DMS153 (cell line): ENCODE measurements at regions not wholly inside any gene's neighbourhood (a gene's known extent, or its start where the extent isn't known, plus 50 kb on each side); places are given as distances from the start of the nearest gene placed in this dataset.
"Not testable (repeated sequence)": the region's sequence is repeated elsewhere in the genome, so short reads cannot be mapped to it uniquely, and the experiment has no call there.

ENCODE experiments used
- DNase-seq: peaks from one replicate; lab custom pipeline; 2025; lab: John Stamatoyannopoulos, UW

DNA sequence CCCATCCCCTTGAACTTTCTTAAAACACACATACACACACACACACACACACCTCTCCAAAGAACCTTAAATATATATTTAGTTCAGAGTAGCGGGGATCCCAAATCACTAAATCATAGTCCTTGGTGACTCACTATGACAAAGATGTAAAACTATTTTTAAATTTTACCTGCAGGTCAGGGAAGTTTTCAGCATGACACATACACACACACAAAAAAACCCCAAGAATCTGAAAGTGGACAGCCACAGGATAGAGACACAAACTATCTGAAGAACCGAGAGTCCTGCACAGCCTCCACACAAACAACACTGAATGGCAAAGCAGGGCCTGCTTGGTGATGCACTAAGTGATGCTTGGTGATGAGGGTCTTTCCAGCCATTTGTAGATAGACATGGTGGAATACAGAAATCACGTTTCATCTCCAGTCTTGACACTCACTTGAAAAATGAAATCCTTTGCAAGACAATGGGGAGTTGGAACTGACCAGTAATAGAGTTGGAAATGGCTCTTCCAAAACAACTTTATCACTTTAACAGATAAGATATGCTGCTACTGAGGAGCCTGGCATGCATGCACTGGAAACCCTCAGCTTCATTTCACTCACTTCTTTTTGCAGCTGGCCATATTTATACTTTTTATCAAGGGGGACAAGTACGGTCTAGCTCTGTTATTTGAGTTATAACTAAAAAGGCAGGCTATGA, 307.3 kb downstream of the RAPGEF2 start:
- DNase-seq: no peak

DNA sequence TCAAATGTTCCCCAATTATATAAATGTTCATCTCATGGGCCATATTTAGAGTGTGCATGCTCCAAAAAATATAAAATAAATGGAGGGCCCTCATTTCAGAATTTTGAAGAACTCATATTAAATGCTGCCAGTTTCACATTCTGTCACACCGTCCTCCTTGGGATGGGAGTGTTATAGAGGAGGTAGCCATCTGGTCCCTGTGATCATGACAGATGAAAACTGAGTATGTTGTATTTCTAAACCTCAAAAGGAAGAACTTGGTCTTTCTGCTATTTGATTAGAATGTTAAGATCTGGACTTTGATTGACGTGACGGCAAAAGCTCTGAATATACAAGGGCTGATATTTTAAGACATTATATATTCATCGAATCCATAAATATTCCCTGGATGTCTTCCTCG, 308.0 kb downstream of the RAPGEF2 start:
- DNase-seq: no peak

DNA sequence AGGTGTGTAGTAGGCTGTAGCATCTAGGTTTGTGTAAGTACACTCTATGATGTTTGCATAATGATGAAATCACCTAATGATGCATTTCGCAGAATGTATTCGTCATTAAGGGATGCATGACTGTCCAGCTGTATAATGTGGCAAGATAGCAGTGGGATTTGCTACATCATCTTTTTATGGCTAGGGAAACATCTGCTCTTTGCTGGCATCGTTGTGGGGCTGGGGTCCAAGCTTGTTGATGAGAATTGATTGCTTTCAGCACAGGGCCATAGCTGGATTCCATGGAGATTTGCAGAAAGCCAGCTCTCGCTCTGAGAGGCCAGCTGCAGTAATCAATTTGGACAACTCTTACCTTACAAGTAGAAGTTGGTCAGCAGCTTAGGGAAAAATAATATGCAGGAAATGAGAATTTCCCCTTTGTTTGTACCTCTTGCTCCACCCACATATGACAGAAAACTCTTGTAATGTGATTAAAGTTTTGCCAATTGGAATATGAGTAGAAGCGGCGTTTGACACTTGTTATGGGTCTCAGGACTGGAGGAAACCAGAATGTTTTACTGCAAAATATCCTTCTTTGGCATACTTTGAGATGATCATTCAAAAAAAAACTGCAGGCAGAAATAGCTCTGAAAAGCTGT, 310.5 kb downstream of the RAPGEF2 start:
- no peak for DNase-seq

DNA sequence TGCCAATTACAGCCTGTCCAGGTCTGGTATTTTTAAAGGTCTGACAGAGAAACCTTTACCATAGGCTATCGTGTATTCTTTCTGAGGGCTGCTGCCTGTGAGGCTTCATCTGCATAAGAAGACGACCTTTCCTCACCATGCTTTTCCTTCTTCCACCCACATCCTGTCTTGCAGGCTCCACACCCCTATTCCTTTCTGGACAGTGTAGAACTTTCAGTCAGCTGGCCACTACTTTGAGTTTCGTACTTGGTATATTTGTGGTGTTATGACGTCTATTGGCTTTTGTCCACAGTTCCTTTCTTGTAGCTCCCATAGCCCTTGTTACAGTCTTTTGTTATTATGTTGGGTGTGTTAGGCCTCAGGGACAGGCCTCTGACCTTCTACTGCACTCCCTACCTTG, 311.4 kb downstream of the RAPGEF2 start:
- no peak for DNase-seq

DNA sequence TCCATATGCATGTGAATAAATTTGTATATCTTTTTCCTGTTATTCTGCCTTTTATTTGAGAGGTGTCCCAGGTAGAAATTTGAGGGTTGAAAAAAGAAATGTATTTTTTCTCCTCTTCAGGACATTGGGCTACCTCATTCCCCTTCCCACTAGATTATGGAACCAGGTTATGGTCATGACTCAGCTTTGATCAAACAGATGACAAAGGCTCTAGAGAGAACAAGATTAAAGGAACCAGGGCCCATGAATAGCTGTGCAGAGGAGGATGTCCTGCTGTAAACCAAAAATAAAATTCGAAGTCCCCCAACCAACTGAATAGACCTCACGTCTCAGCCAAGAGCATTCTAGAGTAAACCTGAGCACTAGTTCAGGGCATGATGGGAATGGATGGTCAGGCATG, 313.2 kb downstream of the RAPGEF2 start:
- DNase-seq: no peak

DNA sequence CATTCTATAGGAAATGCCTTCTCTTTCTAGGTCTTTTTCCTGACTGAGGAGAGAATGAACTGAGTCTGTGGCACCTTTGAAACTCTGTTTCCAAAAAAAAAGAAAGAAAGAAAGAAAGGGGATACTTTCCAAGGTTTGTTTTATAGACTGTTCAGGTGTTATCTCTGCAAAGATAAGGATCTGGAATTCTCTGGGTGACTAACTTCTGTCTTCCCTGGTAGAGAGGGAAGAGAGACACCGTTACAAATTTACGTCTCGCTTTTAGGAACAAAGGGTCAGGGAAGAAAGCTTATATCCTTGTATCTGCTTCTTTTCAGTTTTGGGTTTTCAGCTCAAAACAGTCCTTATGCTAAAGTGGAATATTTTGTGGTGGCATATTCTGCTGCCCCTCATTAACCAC, 314.1 kb downstream of the RAPGEF2 start:
- no peak for DNase-seq

DNA sequence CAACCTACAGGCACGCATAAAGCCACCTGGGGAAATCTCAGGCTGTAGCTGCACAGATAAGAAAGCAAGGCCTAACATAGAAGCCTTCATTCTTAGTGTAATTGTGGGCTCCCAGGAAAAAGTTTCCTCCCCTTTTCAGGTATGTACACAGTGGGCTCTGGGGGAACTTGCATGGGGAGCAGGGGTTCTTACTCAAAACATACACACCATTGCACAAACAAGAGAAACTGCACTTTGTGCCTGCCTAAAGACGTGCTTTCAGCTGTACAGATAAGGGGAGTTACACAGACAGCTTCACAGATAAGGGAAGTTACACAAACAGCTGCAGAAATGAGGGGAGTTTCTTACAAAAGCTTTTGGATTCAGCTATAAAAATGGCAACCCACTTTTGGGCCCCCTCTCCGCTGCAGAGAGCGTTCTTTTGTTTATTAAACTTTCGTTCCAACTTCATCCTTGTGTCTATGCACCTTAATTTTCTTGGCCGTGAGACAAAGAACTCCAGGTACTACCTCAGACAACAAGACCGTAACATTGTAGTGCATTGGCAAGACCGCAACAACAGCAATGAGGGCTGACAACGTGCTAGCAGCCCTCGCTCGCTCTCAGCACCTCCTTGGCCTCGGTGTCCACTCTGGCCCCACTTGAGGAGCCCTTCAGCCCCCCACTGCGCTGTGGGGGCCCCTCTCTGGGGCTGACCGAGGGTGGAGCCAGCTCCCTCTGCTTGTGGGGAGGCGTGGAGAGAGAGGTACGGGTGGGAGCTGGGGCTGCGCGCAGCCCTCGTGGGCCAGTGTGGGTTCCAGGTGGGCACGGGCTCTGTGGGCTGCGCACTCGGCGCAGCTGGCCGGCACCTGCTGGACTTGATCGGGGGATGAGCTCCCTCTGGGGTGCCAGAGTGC, 317.5 kb downstream of the RAPGEF2 start:
- no peak for DNase-seq

DNA sequence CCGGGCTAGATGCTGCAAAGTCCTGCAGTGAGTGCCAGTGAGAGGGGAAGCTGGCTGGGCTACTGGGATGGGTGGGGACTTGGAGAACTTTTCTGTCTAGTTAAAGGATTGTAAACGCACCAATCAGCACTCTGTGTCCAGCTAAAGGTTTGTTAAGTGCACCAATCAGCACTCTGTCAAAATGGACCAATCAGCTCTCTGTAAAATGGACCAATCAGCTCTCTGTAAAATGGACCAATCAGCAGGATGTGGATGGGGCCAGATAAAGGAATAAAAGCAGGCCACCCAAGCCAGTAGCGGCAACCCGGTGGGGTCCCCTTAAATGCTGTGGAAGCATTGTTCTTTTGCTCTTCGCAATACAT, 318.2 kb downstream of the RAPGEF2 start:
- DNase-seq: not testable (repeated sequence)

DNA sequence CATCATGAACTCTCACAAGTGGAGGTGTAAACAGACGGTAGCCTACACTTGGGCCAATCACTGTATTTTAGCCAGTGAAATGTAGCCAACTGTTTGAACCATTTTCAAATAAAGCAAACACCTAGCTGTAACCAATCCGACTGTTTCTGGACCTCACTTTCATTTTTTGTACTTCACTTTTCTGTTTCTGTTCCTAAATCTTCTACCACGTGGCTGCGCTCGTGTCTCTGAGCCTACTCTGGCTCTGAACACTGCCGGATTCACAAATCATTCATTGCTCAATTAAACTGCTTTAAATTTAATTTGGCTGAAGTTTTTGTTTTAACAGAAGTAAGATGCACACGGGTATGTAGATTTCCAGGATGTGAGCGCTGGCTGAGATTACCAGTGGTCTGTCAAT, 319.1 kb downstream of the RAPGEF2 start:
- DNase-seq: no peak

DNA sequence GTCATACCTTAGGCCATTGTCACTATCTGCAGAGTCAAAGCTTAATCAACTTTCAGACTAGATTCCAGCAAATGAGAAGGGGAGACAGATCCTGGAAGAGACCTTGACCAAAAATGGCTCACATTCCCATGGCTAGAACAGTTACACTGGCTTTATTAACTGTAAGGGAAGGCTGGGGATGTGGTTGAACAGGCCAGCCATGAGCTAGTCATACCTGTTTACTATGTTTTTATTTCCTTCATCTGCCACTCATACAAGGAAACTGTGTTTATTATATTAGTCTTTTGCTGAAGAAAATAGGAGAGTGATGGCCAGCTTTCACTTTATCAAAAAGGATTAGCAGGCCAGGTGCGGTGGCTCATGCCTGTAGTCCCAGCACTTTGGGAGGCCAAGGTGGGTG, 319.7 kb downstream of the RAPGEF2 start:
- DNase-seq: no peak

DNA sequence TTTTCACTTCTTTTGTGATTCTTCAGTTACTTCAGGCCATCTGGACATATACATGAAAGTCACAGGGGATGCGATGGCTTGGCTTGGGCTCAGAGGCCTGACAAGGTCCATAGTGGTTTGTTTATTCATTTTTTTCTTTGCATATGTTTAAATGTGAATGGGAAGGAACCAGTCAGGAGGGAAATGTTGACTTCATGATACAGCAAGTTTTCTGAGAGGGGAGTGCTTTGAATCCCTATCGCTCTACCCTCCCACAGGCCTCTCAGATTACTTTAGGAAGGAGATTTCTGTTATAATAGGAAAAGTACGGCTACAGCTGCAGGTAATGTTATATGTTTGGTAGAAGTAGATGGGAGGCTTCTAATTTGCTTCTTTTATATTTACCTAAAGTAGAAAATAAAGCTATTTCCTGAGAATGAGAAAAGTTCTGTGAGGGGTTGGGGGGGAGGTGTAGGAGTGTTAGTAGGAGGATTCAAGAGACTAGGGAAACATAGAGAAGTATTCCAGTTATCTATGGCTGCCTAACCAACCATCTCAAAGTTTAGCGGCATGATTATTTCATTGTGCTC, 322.9 kb downstream of the RAPGEF2 start:
- no peak for DNase-seq

DNA sequence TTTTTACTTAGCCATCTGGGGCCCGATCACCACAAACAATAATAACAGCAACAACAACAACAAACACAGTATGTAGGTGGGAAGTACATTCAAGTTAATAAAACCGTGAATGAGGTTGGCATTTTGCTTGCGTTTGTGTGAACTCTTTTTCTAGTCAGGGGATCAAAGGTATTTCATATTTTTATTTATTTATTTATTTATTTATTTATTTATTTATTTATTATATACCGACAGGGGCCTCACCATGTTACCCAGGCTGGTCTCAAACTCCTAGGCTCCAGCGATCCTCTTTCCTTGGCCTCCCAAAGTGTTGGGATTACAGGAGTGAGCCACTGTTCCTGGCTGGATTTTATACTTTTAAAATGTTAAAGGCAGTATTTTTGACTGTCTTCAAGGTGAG, 325.4 kb downstream of the RAPGEF2 start:
- no peak for DNase-seq

DNA sequence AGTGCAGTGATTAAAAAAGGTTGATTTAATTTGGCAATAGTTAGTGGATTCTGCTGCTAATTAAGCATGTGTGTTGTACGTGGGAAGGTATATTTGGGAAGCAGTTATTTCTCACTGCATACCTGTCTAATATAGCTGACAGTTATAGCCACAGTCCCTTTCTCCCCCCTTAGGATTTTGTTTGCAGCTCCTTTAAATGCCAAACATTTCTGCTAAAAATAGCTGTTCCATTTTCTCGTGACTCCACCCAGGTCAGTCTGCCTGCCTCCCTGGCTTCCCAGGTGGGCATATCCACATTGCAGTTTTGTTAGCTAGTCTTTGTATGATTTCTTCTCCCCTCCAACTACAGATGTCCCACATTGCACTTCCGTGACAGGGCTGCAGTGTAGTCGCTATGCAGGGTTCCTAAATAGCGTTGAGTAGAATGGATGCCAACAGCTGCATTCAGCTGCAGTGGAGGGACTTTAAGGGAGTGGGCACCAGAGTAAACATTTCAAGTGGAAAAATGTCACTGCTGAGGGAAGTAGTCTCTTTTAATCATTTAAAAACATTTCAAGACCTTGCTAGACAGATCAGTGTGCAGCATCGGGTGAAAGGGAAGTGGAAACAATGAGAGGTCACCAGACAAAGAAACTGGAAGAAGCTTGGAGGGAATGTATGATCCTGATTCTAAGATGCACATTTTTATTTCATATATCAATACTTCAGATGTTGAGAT, 326.3 kb downstream of the RAPGEF2 start:
- DNase-seq: no peak

DNA sequence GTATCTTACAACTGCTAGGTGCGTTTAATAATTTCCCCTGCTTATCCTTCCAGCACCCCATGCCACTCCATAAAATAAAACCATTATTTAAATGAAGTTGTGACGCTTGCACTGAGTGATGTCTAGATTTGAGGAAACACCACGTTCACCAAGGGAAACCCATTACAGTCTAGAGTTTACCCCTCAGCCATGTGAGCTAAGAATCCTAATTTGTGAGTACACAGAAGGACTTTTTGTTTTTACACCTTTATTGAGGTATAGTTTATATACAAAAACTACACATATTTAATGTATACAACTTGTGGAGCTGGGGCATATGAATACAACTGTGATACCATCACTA, 326.8 kb downstream of the RAPGEF2 start:
- DNase-seq: no peak

DNA sequence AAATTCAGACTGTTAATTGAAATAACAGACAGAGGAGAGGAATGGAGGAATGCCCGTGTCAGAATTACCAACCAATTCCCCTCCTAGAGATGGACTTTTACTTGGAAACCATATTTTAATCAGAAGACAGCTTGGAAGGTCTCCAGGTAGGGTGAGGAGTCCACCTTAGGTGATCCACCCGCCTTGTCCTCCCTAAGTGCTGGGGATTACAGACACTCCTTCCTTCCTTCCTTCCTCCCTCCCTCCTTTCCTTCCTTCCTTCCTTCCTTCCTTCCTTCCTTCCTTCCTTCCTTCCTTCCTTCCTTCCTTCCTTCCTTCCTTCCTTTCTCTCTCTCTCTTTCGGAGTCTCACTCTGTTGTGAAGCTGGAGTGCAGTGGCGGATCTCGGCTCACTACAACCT, 328.0 kb downstream of the RAPGEF2 start:
- no peak for DNase-seq

DNA sequence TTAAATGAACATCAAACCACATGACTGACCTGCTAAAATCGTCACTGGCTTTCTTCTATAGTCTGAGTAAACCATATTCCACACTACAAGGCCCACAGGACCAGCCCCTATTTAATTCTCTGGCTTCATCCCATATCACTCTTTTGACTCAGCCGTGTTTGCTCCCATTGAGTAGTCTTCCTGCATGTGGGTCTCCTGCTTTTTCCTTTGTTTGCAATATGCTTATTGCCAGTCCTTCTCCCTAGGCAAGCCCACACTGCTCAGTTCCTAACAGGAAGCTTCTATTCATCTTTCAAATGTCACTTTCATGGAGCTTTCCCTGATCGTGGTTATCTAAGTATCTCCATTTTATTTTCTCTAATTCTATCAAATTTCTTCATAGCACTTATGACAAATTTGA, 329.6 kb downstream of the RAPGEF2 start:
- DNase-seq: no peak

DNA sequence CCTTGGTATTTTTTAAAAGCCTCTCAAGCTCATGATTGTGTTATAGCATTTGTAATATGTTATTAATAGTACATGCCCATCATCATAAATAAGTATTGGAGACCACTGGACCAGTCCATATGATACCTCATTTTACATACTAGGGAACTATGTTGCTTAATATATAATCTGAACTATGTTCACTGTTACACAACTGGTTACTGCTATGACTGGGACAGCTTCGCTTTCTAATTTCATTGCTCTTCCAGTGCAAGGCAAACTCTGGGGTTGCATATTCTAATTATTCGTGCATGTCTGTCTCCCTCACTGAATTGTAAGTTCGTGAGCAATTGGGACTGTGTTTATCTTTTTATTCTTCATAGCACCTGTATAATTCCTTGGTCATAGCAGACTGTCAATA, 330.5 kb downstream of the RAPGEF2 start:
- DNase-seq: no peak

DNA sequence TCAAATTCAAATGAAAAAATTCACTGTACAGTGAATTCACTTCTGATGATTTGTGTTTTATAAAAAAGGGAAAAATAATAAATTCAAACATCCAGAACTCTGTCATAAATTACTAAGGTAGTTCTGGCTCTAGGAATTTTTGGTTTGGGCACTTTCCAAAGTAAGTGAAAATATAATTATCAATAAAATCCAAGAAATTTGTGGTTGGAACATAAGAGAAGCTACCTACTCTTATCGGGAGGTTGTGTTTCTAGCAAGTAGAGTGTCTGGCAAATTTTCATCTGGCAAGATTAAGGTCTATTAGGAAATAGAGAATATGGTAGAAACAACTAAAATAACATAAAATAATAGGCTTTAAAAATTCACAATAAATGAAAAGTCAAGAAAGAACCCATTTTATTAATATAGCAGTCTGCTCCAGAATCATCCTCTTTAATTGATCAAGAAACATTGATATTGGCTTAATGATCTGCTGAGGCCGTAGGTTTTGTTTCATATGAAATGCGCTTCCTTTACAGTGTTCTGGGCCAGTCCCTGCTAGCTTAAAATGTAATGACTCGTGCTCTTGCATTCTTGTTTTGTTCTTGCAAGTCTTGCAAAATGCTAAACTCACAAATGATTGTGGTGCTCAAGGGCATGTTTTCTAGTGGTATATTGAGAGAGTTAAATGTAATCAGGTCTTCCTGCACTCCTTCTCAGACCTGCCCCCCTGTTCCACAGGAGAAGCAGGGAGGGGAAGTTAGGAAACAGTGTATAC, 331.4 kb downstream of the RAPGEF2 start:
- no peak for DNase-seq

DNA sequence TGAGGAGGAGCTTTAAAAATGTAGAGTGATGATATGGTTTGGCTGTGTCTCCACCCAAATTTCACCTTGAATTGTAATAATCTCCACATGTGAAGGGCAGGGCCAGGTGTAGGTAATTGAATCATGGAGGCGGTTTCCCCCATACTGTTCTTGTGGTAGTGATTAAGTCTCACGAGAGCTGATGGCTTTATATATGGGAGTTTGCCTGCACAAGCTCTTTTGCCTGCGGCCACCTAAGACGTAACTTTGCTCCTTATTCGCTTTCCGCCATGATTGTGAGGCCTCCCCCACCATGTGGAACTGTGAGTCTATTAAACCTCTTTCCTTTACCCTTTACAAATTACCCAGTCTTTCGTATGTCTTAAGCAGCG, 332.0 kb downstream of the RAPGEF2 start:
- no peak for DNase-seq

DNA sequence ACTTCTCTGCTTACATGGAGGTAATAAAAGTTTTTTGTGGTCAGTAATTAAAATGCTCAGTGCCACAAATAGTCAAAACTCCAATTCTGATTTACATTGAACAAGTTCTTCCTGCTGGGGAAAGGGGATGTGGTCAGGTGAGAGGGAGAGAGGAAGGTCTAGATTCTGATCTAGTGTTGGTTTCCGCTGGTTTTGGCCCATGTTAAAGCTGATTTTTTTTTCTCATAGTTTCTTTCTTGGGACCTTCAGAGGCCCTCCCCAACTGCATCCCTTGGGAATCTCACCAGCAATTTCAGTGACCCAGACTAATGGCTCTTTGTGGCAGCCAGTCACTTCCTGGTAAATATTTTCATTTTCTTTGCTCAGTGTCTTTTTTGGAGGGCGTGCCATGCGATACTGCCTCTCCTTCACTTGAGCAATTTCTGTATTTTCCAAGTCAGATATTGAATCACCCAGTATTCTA, 332.7 kb downstream of the RAPGEF2 start:
- no peak for DNase-seq

DNA sequence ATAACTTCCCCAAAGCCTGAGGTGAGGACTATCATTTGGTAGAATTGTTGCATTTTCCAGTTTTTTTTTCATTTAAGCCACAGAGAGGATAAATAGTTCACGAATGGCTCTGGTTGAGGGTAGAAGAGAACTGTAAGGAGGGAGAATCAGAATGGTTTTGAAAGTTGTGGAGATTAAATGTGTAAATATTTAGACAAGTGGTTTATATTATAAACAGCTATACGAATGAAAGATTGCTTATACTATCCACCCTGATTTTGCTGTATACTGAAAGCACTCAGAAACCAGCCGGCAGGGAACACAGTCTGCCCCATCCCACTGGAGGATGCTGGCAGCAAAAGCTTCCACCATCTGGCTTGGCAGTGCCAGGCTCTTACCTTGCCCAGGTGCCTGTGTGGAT, 341.1 kb downstream of the RAPGEF2 start:
- DNase-seq: no peak
